ENCODE measurements at regions not wholly inside any gene's neighbourhood (a gene's known extent, or its start where the extent isn't known, plus 50 kb on each side); places are given as distances from the start of the nearest gene placed in this dataset.

DNA sequence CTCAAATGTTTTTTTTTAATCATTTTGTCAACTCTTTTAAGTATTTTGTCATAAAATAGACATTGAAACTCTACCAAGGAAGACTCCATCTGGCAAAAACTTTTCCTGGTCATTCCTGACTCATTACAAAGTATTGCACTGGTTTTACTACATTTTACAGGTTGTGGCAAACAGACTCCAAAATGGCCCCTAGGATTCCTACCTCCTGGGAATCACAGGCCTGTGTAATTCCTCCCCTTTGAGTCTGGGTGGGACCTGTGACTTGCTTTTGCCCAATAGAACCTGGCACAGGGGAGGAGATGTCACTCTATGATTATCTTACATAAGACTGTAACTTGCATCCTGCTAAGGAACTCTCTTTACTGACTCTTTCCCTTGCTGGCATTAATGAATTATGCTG, 123.6 kb upstream of the KCNJ6 start:
- TF ChIP-seq, protein P1, sequence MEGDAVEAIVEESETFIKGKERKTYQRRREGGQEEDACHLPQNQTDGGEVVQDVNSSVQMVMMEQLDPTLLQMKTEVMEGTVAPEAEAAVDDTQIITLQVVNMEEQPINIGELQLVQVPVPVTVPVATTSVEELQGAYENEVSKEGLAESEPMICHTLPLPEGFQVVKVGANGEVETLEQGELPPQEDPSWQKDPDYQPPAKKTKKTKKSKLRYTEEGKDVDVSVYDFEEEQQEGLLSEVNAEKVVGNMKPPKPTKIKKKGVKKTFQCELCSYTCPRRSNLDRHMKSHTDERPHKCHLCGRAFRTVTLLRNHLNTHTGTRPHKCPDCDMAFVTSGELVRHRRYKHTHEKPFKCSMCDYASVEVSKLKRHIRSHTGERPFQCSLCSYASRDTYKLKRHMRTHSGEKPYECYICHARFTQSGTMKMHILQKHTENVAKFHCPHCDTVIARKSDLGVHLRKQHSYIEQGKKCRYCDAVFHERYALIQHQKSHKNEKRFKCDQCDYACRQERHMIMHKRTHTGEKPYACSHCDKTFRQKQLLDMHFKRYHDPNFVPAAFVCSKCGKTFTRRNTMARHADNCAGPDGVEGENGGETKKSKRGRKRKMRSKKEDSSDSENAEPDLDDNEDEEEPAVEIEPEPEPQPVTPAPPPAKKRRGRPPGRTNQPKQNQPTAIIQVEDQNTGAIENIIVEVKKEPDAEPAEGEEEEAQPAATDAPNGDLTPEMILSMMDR (IDR thresholded peaks at IDR 0.05; ENCODE audit: control extremely low read depth, extremely low read depth): no peak

GRCh38 chr21:38041493-38041892, 125.2 kb upstream of the KCNJ6 start:
- DNase-seq (no peak), ATAC-seq (ENCODE audit: insufficient read depth, low FRiP score) (no peak)
- Histone ChIP-seq H3K9me3 (ENCODE audit: control insufficient read depth in 4 of 4, insufficient read depth in 3 of 4, low read length in 3 of 4) (no peaks in the 10 kb centered on the region), H3K4me1 (ENCODE audit: control insufficient read depth in 5 of 5, insufficient read depth in 5 of 5, low read length in 5 of 5) (no peaks in the 10 kb centered on the region), H3K27ac (ENCODE audit: low read depth in 1 of 2, low read length in 1 of 2) (no peak overlapping the region), H3K27me3 (ENCODE audit: control insufficient read depth in 3 of 3, insufficient read depth in 3 of 3, low read length in 2 of 3) (no peaks in the 10 kb centered on the region), H3K36me3 (ENCODE audit: control insufficient read depth in 4 of 4, insufficient read depth in 4 of 4, low read length in 4 of 4) (no peaks in the 10 kb centered on the region), H3K9ac (ENCODE audit: insufficient read depth in 1 of 2, low read length in 2 of 2) (no peak overlapping the region), H3K4me3 (no peak overlapping the region)
- WGBS, 2 donors: 60 to 65% methylated on average over 6 of the region's 6 CpGs
- TF ChIP-seq, protein P1 (IDR thresholded peaks at IDR 0.05; ENCODE audit: control extremely low read depth, extremely low read depth): no peak

More for the DNA sequence above, 123.6 kb upstream of the KCNJ6 start:
- DNase-seq: no peak
- Histone ChIP-seq H3K27me3 (ENCODE audit: control insufficient read depth in 3 of 3, insufficient read depth in 3 of 3, low read length in 2 of 3) (no peaks in the 10 kb centered on the region), H3K4me3 (no peak overlapping the region), H3K27ac (ENCODE audit: low read depth in 1 of 2, low read length in 1 of 2) (no peak overlapping the region), H3K9ac (ENCODE audit: insufficient read depth in 1 of 2, low read length in 2 of 2) (no peak overlapping the region), H3K36me3 (ENCODE audit: control insufficient read depth in 4 of 4, insufficient read depth in 4 of 4, low read length in 4 of 4) (no peaks in the 10 kb centered on the region), H3K9me3 (ENCODE audit: control insufficient read depth in 4 of 4, insufficient read depth in 3 of 4, low read length in 3 of 4) (no peaks in the 10 kb centered on the region), H3K4me1 (ENCODE audit: control insufficient read depth in 5 of 5, insufficient read depth in 5 of 5, low read length in 5 of 5) (no peaks in the 10 kb centered on the region)
- no peak for ATAC-seq (ENCODE audit: insufficient read depth, low FRiP score)

- Histone ChIP-seq H3K4me1 (ENCODE audit: control insufficient read depth in 5 of 5, insufficient read depth in 5 of 5, low read length in 5 of 5) (no peaks in the 10 kb centered on the region), H3K36me3 (ENCODE audit: control insufficient read depth in 4 of 4, insufficient read depth in 4 of 4, low read length in 4 of 4) (no peaks in the 10 kb centered on the region), H3K4me3 (no peak overlapping the region), H3K9me3 (ENCODE audit: control insufficient read depth in 4 of 4, insufficient read depth in 3 of 4, low read length in 3 of 4) (no peaks in the 10 kb centered on the region), H3K9ac (ENCODE audit: insufficient read depth in 1 of 2, low read length in 2 of 2) (no peak overlapping the region), H3K27me3 (ENCODE audit: control insufficient read depth in 3 of 3, insufficient read depth in 3 of 3, low read length in 2 of 3) (no peaks in the 10 kb centered on the region), H3K27ac (ENCODE audit: low read depth in 1 of 2, low read length in 1 of 2) (no peak overlapping the region)
- 95 to 98% methylated on average over 2 of the region's 2 CpGs for WGBS, 2 donors
- no peak for DNase-seq
- TF ChIP-seq, protein P1 (IDR thresholded peaks at IDR 0.05; ENCODE audit: control extremely low read depth, extremely low read depth): no peak
- no peak for ATAC-seq (ENCODE audit: insufficient read depth, low FRiP score)
These were observed 126.0 kb upstream of the KCNJ6 start for GRCh38 chr21:38042246-38042645.

DNA sequence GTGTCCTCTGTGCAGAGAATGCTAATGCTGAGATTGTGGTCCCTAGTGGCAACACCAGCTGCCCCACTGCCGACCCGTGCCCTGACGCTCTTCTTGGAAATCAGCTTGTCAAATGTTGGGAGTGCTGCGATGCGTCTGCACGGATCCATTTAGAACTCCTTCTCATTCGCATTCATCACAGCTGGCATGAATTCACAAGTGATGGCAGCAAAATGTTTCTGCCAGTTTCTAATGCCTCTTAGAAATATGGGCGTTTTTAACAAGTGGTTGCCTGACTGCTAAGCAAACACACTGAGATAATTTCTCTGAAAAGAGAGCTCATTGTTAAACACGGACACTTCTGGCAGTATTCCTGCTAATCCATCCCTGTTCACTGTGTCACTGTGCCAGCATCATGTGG, 131.9 kb upstream of the KCNJ6 start:
- Histone ChIP-seq H3K9me3 (ENCODE audit: control insufficient read depth in 4 of 4, insufficient read depth in 3 of 4, low read length in 3 of 4) (no peaks in the 10 kb centered on the region), H3K9ac (ENCODE audit: insufficient read depth in 1 of 2, low read length in 2 of 2) (no peak overlapping the region), H3K27ac (ENCODE audit: low read depth in 1 of 2, low read length in 1 of 2) (no peak overlapping the region), H3K27me3 (ENCODE audit: control insufficient read depth in 3 of 3, insufficient read depth in 3 of 3, low read length in 2 of 3) (no peaks in the 10 kb centered on the region), H3K4me1 (ENCODE audit: control insufficient read depth in 5 of 5, insufficient read depth in 5 of 5, low read length in 5 of 5) (no peaks in the 10 kb centered on the region), H3K36me3 (ENCODE audit: control insufficient read depth in 4 of 4, insufficient read depth in 4 of 4, low read length in 4 of 4) (no peaks in the 10 kb centered on the region), H3K4me3 (no peak overlapping the region)
- ATAC-seq (ENCODE audit: insufficient read depth, low FRiP score): no peak
- TF ChIP-seq, protein P1 (IDR thresholded peaks at IDR 0.05; ENCODE audit: control extremely low read depth, extremely low read depth): no peak
- WGBS, 2 donors: 58 to 77% methylated on average over 9 of the region's 9 CpGs
- peak in 1 of 3 donors; percentile 8 for DNase-seq

Measured in lung (tissue), 11 donors.